ENCODE measurements at regions not wholly inside any gene's neighbourhood (a gene's known extent, or its start where the extent isn't known, plus 50 kb on each side); places are given as distances from the start of the nearest gene placed in this dataset.

GRCh38 chr4:126995235-126995634, 637.5 kb upstream of the INTU start:
- FAIRE-seq, result no peak
- Histone ChIP-seq H3K9ac (ENCODE audit: insufficient read depth, low read depth, low read length) (no peak overlapping the region), H3K36me3 (replicated peaks in 1 of 2; ENCODE audit: control insufficient read depth in 1 of 2, insufficient read depth in 2 of 2, low read length in 2 of 2) (no peaks in the 10 kb centered on the region), H3K27me3 (ENCODE audit: control insufficient read depth in 1 of 2, insufficient read depth in 2 of 2, low read length in 2 of 2) (no peaks in the 10 kb centered on the region), H2AFZ (ENCODE audit: low read length) (no peak overlapping the region), H3K27ac (ENCODE audit: extremely low read length, insufficient read depth, low read length) (no peak overlapping the region), H3K4me3 (replicated peaks in 1 of 3; ENCODE audit: insufficient read depth in 1 of 3, low read depth in 2 of 3, low read length in 3 of 3) (no peak overlapping the region), H3K4me2 (ENCODE audit: low read depth, low read length) (no peak overlapping the region), H4K20me1 (ENCODE audit: insufficient read depth, low read length) (no peaks in the 10 kb centered on the region), H3K4me1 (ENCODE audit: insufficient read depth, low read length) (no peaks in the 10 kb centered on the region), H3K79me2 (ENCODE audit: insufficient read depth, low read length) (no peaks in the 10 kb centered on the region), H3K9me3 (ENCODE audit: low read length) (no peaks in the 10 kb centered on the region)
- DNase-seq (ENCODE audit: low spot score), result no peak
- intact Hi-C loops (cut with micrococcal nuclease; ENCODE audit: unreplicated experiment), result no loop called here
- CTCF ChIA-PET (ENCODE audit: low intra/inter-chr PET ratio, low total read pairs), result no interaction called here
- POLR2A ChIA-PET, result no interaction called here
- no TSS peak for BruUV-seq (replicated peaks)
- ATAC-seq, result no peak
- in situ Hi-C loops (cut with HindIII; ENCODE audit: extremely low pct_ligation_motif_present, low pct_unique_long_range_greater_than_20kb), result no loop called here
- TF ChIP-seq ZNF441 (CRISPR knock-in tag; IDR thresholded peaks at IDR 0.05; ENCODE audit: borderline replicate concordance) (no peak), ZNF609 (CRISPR knock-in tag; IDR thresholded peaks at IDR 0.05; ENCODE audit: borderline replicate concordance) (no peak), SKIL (CRISPR knock-in tag; IDR thresholded peaks at IDR 0.05; ENCODE audit: borderline replicate concordance) (no peak)
